ENCODE measurements at regions not wholly inside any gene's neighbourhood (a gene's known extent, or its start where the extent isn't known, plus 50 kb on each side); places are given as distances from the start of the nearest gene placed in this dataset.

GRCh38 chr15:53882311-53882710 lies 95.9 kb upstream of the UNC13C start:
- H3K36me3 ChIP-seq (ENCODE audit: control insufficient read depth, insufficient read depth, low read length), result no peaks in the 10 kb centered on the region
- TF ChIP-seq EZH2 (IDR thresholded peaks at IDR 0.05; ENCODE audit: low read length, missing control alignments) (no peak), CTCF (conservative IDR thresholded peaks at IDR 0.05 in 1 of 2, IDR thresholded peaks at IDR 0.05 in 1 of 2; ENCODE audit: low read depth in 1 of 2, low read length in 2 of 2) (no peak)
- H2AFZ ChIP-seq (ENCODE audit: low read length), result no peak overlapping the region
- no peaks in the 10 kb centered on the region for H4K20me1 ChIP-seq (ENCODE audit: control insufficient read depth, extremely low read depth, insufficient read depth, low read length)
- H3K4me2 ChIP-seq (ENCODE audit: extremely low read depth, insufficient read depth, low read length), result no peak overlapping the region
- no peak overlapping the region for H3K4me3 ChIP-seq (replicated peaks in 1 of 4; ENCODE audit: control extremely low read depth in 1 of 4, insufficient read depth in 1 of 4, low read depth in 3 of 4, low read length in 4 of 4)
- H3K27ac ChIP-seq (ENCODE audit: insufficient read depth, low read length), result no peak overlapping the region
- no peaks in the 10 kb centered on the region for H3K9me3 ChIP-seq (ENCODE audit: control insufficient read depth, insufficient read depth, low read depth, low read length)
- no peak overlapping the region for H3K9ac ChIP-seq (ENCODE audit: insufficient read depth, low read length)
- H3K4me1 ChIP-seq (ENCODE audit: control insufficient read depth, extremely low read depth, insufficient read depth, low read length), result no peaks in the 10 kb centered on the region
- no peaks in the 10 kb centered on the region for H3K27me3 ChIP-seq (ENCODE audit: control insufficient read depth, insufficient read depth, low read length)
- no peaks in the 10 kb centered on the region for H3K79me2 ChIP-seq (ENCODE audit: control insufficient read depth, insufficient read depth, low read length)
- no peak for DNase-seq (ENCODE audit: low read depth in 2 of 2)

GRCh38 chr15:53880357-53880756 lies 97.9 kb upstream of the UNC13C start:
- Histone ChIP-seq H3K4me3 (replicated peaks in 1 of 4; ENCODE audit: control extremely low read depth in 1 of 4, insufficient read depth in 1 of 4, low read depth in 3 of 4, low read length in 4 of 4) (no peak overlapping the region), H3K9me3 (ENCODE audit: control insufficient read depth, insufficient read depth, low read depth, low read length) (no peaks in the 10 kb centered on the region), H3K27me3 (ENCODE audit: control insufficient read depth, insufficient read depth, low read length) (no peaks in the 10 kb centered on the region), H3K36me3 (ENCODE audit: control insufficient read depth, insufficient read depth, low read length) (no peaks in the 10 kb centered on the region), H3K9ac (ENCODE audit: insufficient read depth, low read length) (no peak overlapping the region), H3K79me2 (ENCODE audit: control insufficient read depth, insufficient read depth, low read length) (no peaks in the 10 kb centered on the region), H2AFZ (ENCODE audit: low read length) (no peak overlapping the region), H3K4me1 (ENCODE audit: control insufficient read depth, extremely low read depth, insufficient read depth, low read length) (no peaks in the 10 kb centered on the region), H4K20me1 (ENCODE audit: control insufficient read depth, extremely low read depth, insufficient read depth, low read length) (no peaks in the 10 kb centered on the region), H3K27ac (ENCODE audit: insufficient read depth, low read length) (no peak overlapping the region), H3K4me2 (ENCODE audit: extremely low read depth, insufficient read depth, low read length) (no peak overlapping the region)
- no peak for TF ChIP-seq CTCF (conservative IDR thresholded peaks at IDR 0.05 in 1 of 2, IDR thresholded peaks at IDR 0.05 in 1 of 2; ENCODE audit: low read depth in 1 of 2, low read length in 2 of 2)
- TF ChIP-seq EZH2 (IDR thresholded peaks at IDR 0.05; ENCODE audit: low read length, missing control alignments), result no peak
- DNase-seq (ENCODE audit: low read depth in 2 of 2), result no peak

- no peak for DNase-seq (ENCODE audit: low read depth in 2 of 2)
- Histone ChIP-seq H3K79me2 (ENCODE audit: control insufficient read depth, insufficient read depth, low read length) (no peaks in the 10 kb centered on the region), H3K4me3 (replicated peaks in 1 of 4; ENCODE audit: control extremely low read depth in 1 of 4, insufficient read depth in 1 of 4, low read depth in 3 of 4, low read length in 4 of 4) (no peak overlapping the region), H3K27ac (ENCODE audit: insufficient read depth, low read length) (no peak overlapping the region), H3K4me1 (ENCODE audit: control insufficient read depth, extremely low read depth, insufficient read depth, low read length) (no peaks in the 10 kb centered on the region), H3K9me3 (ENCODE audit: control insufficient read depth, insufficient read depth, low read depth, low read length) (no peaks in the 10 kb centered on the region), H4K20me1 (ENCODE audit: control insufficient read depth, extremely low read depth, insufficient read depth, low read length) (no peaks in the 10 kb centered on the region), H3K4me2 (ENCODE audit: extremely low read depth, insufficient read depth, low read length) (no peak overlapping the region), H3K36me3 (ENCODE audit: control insufficient read depth, insufficient read depth, low read length) (no peaks in the 10 kb centered on the region), H3K9ac (ENCODE audit: insufficient read depth, low read length) (no peak overlapping the region), H3K27me3 (ENCODE audit: control insufficient read depth, insufficient read depth, low read length) (no peaks in the 10 kb centered on the region), H2AFZ (ENCODE audit: low read length) (no peak overlapping the region)
- no peak for TF ChIP-seq CTCF (conservative IDR thresholded peaks at IDR 0.05 in 1 of 2, IDR thresholded peaks at IDR 0.05 in 1 of 2; ENCODE audit: low read depth in 1 of 2, low read length in 2 of 2)
- no peak for TF ChIP-seq EZH2 (IDR thresholded peaks at IDR 0.05; ENCODE audit: low read length, missing control alignments)
Measured at GRCh38 chr15:53875711-53876110, 102.5 kb upstream of the UNC13C start.

All from fibroblast of lung (primary cell).